ENCODE measurements at regions not wholly inside any gene's neighbourhood (a gene's known extent, or its start where the extent isn't known, plus 50 kb on each side); places are given as distances from the start of the nearest gene placed in this dataset.
"Not testable (repeated sequence)": the region's sequence is repeated elsewhere in the genome, so short reads cannot be mapped to it uniquely, and the experiment has no call there.

- TF ChIP-seq, protein P1, sequence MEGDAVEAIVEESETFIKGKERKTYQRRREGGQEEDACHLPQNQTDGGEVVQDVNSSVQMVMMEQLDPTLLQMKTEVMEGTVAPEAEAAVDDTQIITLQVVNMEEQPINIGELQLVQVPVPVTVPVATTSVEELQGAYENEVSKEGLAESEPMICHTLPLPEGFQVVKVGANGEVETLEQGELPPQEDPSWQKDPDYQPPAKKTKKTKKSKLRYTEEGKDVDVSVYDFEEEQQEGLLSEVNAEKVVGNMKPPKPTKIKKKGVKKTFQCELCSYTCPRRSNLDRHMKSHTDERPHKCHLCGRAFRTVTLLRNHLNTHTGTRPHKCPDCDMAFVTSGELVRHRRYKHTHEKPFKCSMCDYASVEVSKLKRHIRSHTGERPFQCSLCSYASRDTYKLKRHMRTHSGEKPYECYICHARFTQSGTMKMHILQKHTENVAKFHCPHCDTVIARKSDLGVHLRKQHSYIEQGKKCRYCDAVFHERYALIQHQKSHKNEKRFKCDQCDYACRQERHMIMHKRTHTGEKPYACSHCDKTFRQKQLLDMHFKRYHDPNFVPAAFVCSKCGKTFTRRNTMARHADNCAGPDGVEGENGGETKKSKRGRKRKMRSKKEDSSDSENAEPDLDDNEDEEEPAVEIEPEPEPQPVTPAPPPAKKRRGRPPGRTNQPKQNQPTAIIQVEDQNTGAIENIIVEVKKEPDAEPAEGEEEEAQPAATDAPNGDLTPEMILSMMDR (IDR thresholded peaks at IDR 0.05; ENCODE audit: extremely low read depth, missing control alignments), result no peak
- no peak for DNase-seq (ENCODE audit: low spot score)
Observed at GRCh38 chr6:92415656-92416055, 1003.7 kb downstream of the EPHA7 start.

DNA sequence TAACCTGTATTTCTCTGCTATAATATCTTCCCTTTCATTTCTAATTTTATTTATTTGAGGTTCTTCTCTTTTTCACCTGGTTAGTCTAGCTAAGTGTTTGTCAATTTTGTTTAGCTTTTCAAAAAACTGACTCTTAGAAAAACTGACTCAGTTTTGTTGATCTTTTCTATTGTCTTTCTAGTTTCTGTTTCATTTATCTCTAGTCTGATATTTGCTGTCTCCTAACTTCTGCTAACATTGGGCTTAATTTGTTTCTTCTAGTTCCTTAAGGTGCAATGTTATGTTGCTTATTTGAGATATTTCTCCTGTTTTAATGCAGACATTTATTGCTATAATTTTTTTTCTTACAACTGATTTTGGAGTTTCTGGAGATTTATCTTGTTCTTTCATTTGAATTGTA lies 1011.0 kb downstream of the EPHA7 start:
- DNase-seq (ENCODE audit: low spot score), result no peak
- TF ChIP-seq, protein P1 (IDR thresholded peaks at IDR 0.05; ENCODE audit: extremely low read depth, missing control alignments), result no peak

- DNase-seq (ENCODE audit: low spot score), result no peak
- TF ChIP-seq, protein P1 (IDR thresholded peaks at IDR 0.05; ENCODE audit: extremely low read depth, missing control alignments), result no peak
Observed at GRCh38 chr6:92404281-92404680, 1015.1 kb downstream of the EPHA7 start.

DNA sequence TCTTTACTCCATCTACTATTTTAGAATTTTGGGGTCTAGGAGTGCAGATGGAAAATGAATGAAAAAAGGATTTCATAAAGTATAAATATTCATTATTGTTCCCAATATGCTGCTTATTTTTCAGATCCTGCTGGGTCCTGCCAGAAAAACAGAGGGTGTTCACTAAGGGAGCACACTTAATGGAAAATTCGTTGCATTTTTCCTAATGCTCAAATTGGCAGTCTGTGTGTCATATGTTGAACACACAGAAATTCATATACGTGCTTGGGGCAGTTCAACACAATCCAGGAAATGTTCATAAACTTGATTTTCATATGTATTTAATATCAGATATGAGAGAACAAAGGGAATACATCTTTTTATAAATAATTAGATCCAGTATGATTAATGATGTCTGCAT lies 1019.4 kb downstream of the EPHA7 start:
- DNase-seq (ENCODE audit: low spot score), result no peak
- TF ChIP-seq, protein P1 (IDR thresholded peaks at IDR 0.05; ENCODE audit: extremely low read depth, missing control alignments), result no peak

GRCh38 chr6:92388706-92389105 lies 1030.7 kb downstream of the EPHA7 start:
- not testable (repeated sequence) for DNase-seq (ENCODE audit: low spot score)

DNA sequence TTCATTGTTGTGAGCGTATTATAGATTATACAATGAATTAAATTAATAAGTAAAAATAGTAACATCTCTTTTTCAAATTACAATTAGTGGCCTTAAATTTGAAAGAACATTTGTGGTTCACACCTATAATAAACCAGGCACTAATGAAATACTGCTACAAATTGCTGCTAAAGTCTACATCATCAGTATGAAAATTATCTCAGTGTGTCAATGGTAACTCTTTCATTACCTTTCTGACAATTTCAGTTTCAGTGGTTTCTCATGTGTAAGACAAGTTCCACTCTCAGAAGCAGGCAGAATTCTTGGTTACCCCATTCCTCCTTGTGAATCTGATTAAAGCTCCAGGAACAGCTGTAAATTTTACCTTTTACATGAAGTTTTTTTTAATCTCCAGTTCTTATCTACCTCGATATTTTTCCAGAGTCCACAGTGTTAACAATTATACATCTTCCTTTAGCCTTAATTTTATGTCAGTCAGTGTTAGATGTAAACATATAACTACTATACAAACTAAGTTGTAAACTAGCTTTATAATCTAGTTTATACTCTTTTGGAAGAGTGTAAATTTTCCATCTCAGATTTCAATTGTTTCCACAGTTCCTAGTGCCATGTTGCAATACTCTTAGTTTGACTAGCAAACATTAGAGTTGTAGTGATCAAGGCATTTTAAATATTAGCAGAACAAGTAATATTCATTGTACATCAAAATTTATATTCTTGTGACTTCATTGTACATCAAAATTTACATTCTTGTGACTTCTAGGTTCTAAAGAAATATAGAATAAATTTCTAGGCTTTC lies 1038.4 kb downstream of the EPHA7 start:
- DNase-seq (ENCODE audit: low spot score), result no peak
- TF ChIP-seq, protein P1 (IDR thresholded peaks at IDR 0.05; ENCODE audit: extremely low read depth, missing control alignments), result no peak

- TF ChIP-seq, protein P1 (IDR thresholded peaks at IDR 0.05; ENCODE audit: extremely low read depth, missing control alignments), result no peak
- DNase-seq (ENCODE audit: low spot score), result no peak
Observed at GRCh38 chr6:92377137-92377536, 1042.2 kb downstream of the EPHA7 start.

DNA sequence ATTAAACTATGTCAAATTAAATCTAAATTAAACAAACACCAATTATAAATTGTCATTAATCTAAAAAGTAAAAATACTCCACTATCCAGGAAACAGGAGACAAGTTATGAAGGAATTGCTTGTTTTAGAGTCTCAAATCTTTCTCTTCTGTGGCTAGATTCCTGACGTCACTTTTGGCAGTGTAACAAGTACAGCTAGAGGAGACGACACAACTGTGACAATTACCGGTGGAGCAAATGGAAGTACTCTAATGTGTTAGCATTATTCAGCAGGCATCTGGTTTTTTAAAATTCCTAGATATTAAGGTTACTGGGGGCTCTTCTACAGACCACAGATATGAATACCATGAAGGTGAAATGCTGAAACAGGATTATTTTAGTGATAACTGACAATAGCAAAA lies 1042.7 kb downstream of the EPHA7 start:
- TF ChIP-seq, protein P1 (IDR thresholded peaks at IDR 0.05; ENCODE audit: extremely low read depth, missing control alignments), result no peak
- DNase-seq (ENCODE audit: low spot score), result no peak

Data from GM20000 (cell line).